Upper lobe of left lung (tissue), 6 donors: ENCODE measurements at regions not wholly inside any gene's neighbourhood (a gene's known extent, or its start where the extent isn't known, plus 50 kb on each side); places are given as distances from the start of the nearest gene placed in this dataset.

Experiments
- ATAC-seq, 2 donors: fragments of 200-7000 bp; cut with Tn5 transposase; one replicate each; pipeline ENCODE4 v1.9.1; 2022; ENCODE audit warnings: mild to moderate bottlenecking in 2 of 2, moderate library complexity in 2 of 2; ENCODE audit not compliant: low FRiP score in 2 of 2
- DNase-seq, 2 donors: peaks; one replicate each; pipeline ENCODE4 v3.0.0-alpha.2; 2019 to 2020
- H3K27ac ChIP-seq, 4 donors: fragments of 200-600 bp; sonication (generic); one replicate each; pipeline ENCODE4 v1.5.1; 2016 to 2019
- H3K27me3 ChIP-seq, 4 donors: fragments of 200-600 bp; sonication (generic); one replicate each; pipeline ENCODE4 v1.5.1; 2017 to 2019
- H3K36me3 ChIP-seq, 4 donors: fragments of 200-600 bp; sonication (generic); one replicate each; pipeline ENCODE4 v1.5.1; 2016 to 2019
- H3K4me1 ChIP-seq, 4 donors: fragments of 200-600 bp; sonication (generic); one replicate each; pipeline ENCODE4 v1.5.1; 2018 to 2019
- H3K4me3 ChIP-seq, 4 donors: fragments of 200-600 bp; sonication (generic); one replicate each; pipeline ENCODE4 v1.5.1; 2017 to 2019; ENCODE audit warnings: mild to moderate bottlenecking in 2 of 4, moderate library complexity in 1 of 4
- H3K9me3 ChIP-seq, 4 donors: fragments of 200-600 bp; sonication (generic); one replicate each; pipeline ENCODE4 v1.5.1; 2018 to 2019
- CTCF ChIP-seq, 6 experiments: fragments of 450-650 bp in 4 of 6; fragments of 200-600 bp in 2 of 6; sonication (generic) in 2 of 6; IDR thresholded peaks; one replicate each; pipeline ENCODE4 v1.5.1; 2016 to 2019; ENCODE audit warnings: antibody characterized with exemption in 6 of 6
- EP300 ChIP-seq, 4 donors: sonication (generic); formaldehyde crosslinking; IDR thresholded peaks; one replicate each; pipeline ENCODE4 v1.5.1; 2017; ENCODE audit warnings: antibody characterized with exemption in 4 of 4, control low read depth in 2 of 4
- POLR2A ChIP-seq, 4 donors: fragments of 450-650 bp; IDR thresholded peaks; one replicate each; pipeline ENCODE4 v1.5.1; 2016 to 2017; ENCODE audit warnings: antibody characterized with exemption in 4 of 4, mild to moderate bottlenecking in 2 of 4
- POLR2AphosphoS5 ChIP-seq, 2 donors: sonication (generic); formaldehyde crosslinking; IDR thresholded peaks; one replicate each; pipeline ENCODE4 v1.5.1; 2017; ENCODE audit warnings: antibody characterized with exemption in 2 of 2
- WGBS, 2 donors: methylation state at CpG; one replicate each; pipeline ENCODE4 v1.1.5; 2017 to 2018; 5-methylcytosine and 5-hydroxymethylcytosine counted together
- donor health status: DM: no; HTN: no; CAD: no; lungs with moderate emphysema.
- donor health status: DM: no; HTN: yes; CAD: no; lungs with severe emphysema.

GRCh38 chr1:73327180-73327793, 870.7 kb downstream of the LRRIQ3 start:
- ATAC-seq (peak in 1 of 2 donors; percentile 59), DNase-seq (no peak)
- no peaks in the 10 kb centered on the region for H3K36me3 ChIP-seq
- peaks cover 0 to 14% (median 4%) of the 10 kb centered on the region in 4 donors for H3K9me3 ChIP-seq
- H3K27me3 ChIP-seq = no peaks in the 10 kb centered on the region
- TF ChIP-seq CTCF (IDR thresholded peaks at IDR 0.05) = no peak
- TF ChIP-seq EP300 (IDR thresholded peaks at IDR 0.05) = no peak
- TF ChIP-seq POLR2AphosphoS5 (IDR thresholded peaks at IDR 0.05) = no peak
- TF ChIP-seq POLR2A (IDR thresholded peaks at IDR 0.05) = no peak
- no peaks in the 10 kb centered on the region for H3K4me1 ChIP-seq
- no peak overlapping the region for H3K4me3 ChIP-seq
- H3K27ac ChIP-seq = no peak overlapping the region
- WGBS, 2 donors = 88 to 93% methylated on average over 3 of the region's 3 CpGs

- no peaks in the 10 kb centered on the region for H3K4me1 ChIP-seq
- TF ChIP-seq EP300 (IDR thresholded peaks at IDR 0.05) = no peak
- no peak for TF ChIP-seq CTCF (IDR thresholded peaks at IDR 0.05)
- no peak for TF ChIP-seq POLR2AphosphoS5 (IDR thresholded peaks at IDR 0.05)
- no peak for TF ChIP-seq POLR2A (IDR thresholded peaks at IDR 0.05)
- H3K27ac ChIP-seq = no peak overlapping the region
- H3K4me3 ChIP-seq = no peak overlapping the region
- H3K27me3 ChIP-seq = no peaks in the 10 kb centered on the region
- no peak for DNase-seq
- no peaks in the 10 kb centered on the region for H3K36me3 ChIP-seq
- 78 to 79% methylated on average over 2 to 5 of the region's 5 CpGs for whole genome bisulfite sequencing, 2 donors
- ATAC-seq = no peak
- peaks cover 0 to 14% (median 4%) of the 10 kb centered on the region in 4 donors for H3K9me3 ChIP-seq
These were observed 871.3 kb downstream of the LRRIQ3 start for GRCh38 chr1:73326663-73327062.

GRCh38 chr1:73310797-73311381, 887.1 kb downstream of the LRRIQ3 start:
- DNase-seq (no peak), ATAC-seq (no peak)
- H3K27ac ChIP-seq = no peak overlapping the region
- H3K9me3 ChIP-seq = no peaks in the 10 kb centered on the region
- H3K27me3 ChIP-seq = no peaks in the 10 kb centered on the region
- no peak overlapping the region for H3K4me3 ChIP-seq
- 59 to 75% methylated on average over 4 of the region's 4 CpGs for WGBS, 2 donors
- no peaks in the 10 kb centered on the region for H3K4me1 ChIP-seq
- TF ChIP-seq EP300 (IDR thresholded peaks at IDR 0.05) = no peak
- no peak for TF ChIP-seq POLR2A (IDR thresholded peaks at IDR 0.05)
- TF ChIP-seq POLR2AphosphoS5 (IDR thresholded peaks at IDR 0.05) = no peak
- no peak for TF ChIP-seq CTCF (IDR thresholded peaks at IDR 0.05)
- H3K36me3 ChIP-seq = no peaks in the 10 kb centered on the region

- H3K27me3 ChIP-seq = no peaks in the 10 kb centered on the region
- no peak for ATAC-seq
- H3K4me3 ChIP-seq = no peak overlapping the region
- no peak for TF ChIP-seq CTCF (IDR thresholded peaks at IDR 0.05)
- no peaks in the 10 kb centered on the region for H3K9me3 ChIP-seq
- DNase-seq = no peak
- no peak overlapping the region for H3K27ac ChIP-seq
- H3K36me3 ChIP-seq = no peaks in the 10 kb centered on the region
- WGBS, 2 donors = 100% methylated on average over 1 to 2 of the region's 2 CpGs
- H3K4me1 ChIP-seq = no peaks in the 10 kb centered on the region
These were observed 890.9 kb downstream of the LRRIQ3 start for GRCh38 chr1:73306899-73307555.
